Tibial nerve (tissue), 4 donors: ENCODE measurements at regions not wholly inside any gene's neighbourhood (a gene's known extent, or its start where the extent isn't known, plus 50 kb on each side); places are given as distances from the start of the nearest gene placed in this dataset.

Experiments used
- DNase-seq, 2 donors: peaks; one replicate each; pipeline ENCODE4 v3.0.0-alpha.2; 2019; ENCODE audit warnings: low spot score in 2 of 2
- H3K27ac ChIP-seq, 4 donors: fragments of 200-600 bp; sonication (generic) in 3 of 4; one replicate each; pipeline ENCODE4 v1.5.1; 2017 to 2019; ENCODE audit warnings: mild to moderate bottlenecking in 1 of 4
- H3K27me3 ChIP-seq, 2 donors: fragments of 200-600 bp; sonication (generic) in 1 of 2; one replicate each; pipeline versions ENCODE4 v1.5.1 to v1.6.0; 2017 to 2019
- H3K36me3 ChIP-seq, 3 donors: fragments of 200-600 bp; sonication (generic); one replicate each; pipeline ENCODE4 v1.5.1; 2018 to 2019
- H3K4me1 ChIP-seq, 4 donors: fragments of 200-600 bp; sonication (generic) in 3 of 4; one replicate each; pipeline ENCODE4 v1.5.1; 2017 to 2019
- H3K4me3 ChIP-seq, 4 donors: fragments of 200-600 bp; sonication (generic) in 3 of 4; one replicate each; pipeline ENCODE4 v1.5.1; 2017 to 2019; ENCODE audit warnings: mild to moderate bottlenecking in 1 of 4, moderate library complexity in 1 of 4
- H3K9me3 ChIP-seq, 4 donors: fragments of 200-600 bp; sonication (generic) in 3 of 4; one replicate each; pipeline ENCODE4 v1.5.1; 2017 to 2019
- EP300 ChIP-seq, 2 donors: sonication (generic); formaldehyde crosslinking; IDR thresholded peaks; one replicate each; pipeline ENCODE4 v1.6.1; 2017; ENCODE audit warnings: antibody characterized with exemption in 2 of 2, mild to moderate bottlenecking in 1 of 2
- POLR2A ChIP-seq, 2 donors: fragments of 450-650 bp; IDR thresholded peaks; one replicate each; pipeline ENCODE4 v1.6.1; 2017; ENCODE audit warnings: antibody characterized with exemption in 2 of 2, mild to moderate bottlenecking in 2 of 2, moderate library complexity in 2 of 2
- WGBS, 2 donors: methylation state at CpG; one replicate each; pipeline ENCODE4 v1.1.5; 2018; 5-methylcytosine and 5-hydroxymethylcytosine counted together
- TF ChIP-seq, protein P1 (sequence below), 5 experiments: fragments of 200-600 bp in 3 of 5; fragments of 450-650 bp in 2 of 5; sonication (generic) in 3 of 5; IDR thresholded peaks; one replicate each; pipeline ENCODE4 v1.5.1; 2016 to 2019; ENCODE audit warnings: antibody characterized with exemption in 5 of 5, mild to moderate bottlenecking in 3 of 5, moderate library complexity in 2 of 5

- no peak overlapping the region for H3K27ac ChIP-seq
- no peak for DNase-seq
- WGBS, 2 donors = 95 to 98% methylated on average over 2 of the region's 2 CpGs
- TF ChIP-seq POLR2A (IDR thresholded peaks at IDR 0.05) = no peak
- TF ChIP-seq, protein P1, sequence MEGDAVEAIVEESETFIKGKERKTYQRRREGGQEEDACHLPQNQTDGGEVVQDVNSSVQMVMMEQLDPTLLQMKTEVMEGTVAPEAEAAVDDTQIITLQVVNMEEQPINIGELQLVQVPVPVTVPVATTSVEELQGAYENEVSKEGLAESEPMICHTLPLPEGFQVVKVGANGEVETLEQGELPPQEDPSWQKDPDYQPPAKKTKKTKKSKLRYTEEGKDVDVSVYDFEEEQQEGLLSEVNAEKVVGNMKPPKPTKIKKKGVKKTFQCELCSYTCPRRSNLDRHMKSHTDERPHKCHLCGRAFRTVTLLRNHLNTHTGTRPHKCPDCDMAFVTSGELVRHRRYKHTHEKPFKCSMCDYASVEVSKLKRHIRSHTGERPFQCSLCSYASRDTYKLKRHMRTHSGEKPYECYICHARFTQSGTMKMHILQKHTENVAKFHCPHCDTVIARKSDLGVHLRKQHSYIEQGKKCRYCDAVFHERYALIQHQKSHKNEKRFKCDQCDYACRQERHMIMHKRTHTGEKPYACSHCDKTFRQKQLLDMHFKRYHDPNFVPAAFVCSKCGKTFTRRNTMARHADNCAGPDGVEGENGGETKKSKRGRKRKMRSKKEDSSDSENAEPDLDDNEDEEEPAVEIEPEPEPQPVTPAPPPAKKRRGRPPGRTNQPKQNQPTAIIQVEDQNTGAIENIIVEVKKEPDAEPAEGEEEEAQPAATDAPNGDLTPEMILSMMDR (IDR thresholded peaks at IDR 0.05) = no peak
- TF ChIP-seq EP300 (IDR thresholded peaks at IDR 0.05) = no peak
- H3K4me1 ChIP-seq = no peaks in the 10 kb centered on the region
- no peaks in the 10 kb centered on the region for H3K36me3 ChIP-seq
- H3K4me3 ChIP-seq = no peak overlapping the region
- H3K27me3 ChIP-seq = no peaks in the 10 kb centered on the region
- H3K9me3 ChIP-seq = peaks cover 0 to 19% (median 0%) of the 10 kb centered on the region in 4 donors
These were observed 825.5 kb upstream of the NXPH2 start for GRCh38 chr2:139605668-139606067.

DNA sequence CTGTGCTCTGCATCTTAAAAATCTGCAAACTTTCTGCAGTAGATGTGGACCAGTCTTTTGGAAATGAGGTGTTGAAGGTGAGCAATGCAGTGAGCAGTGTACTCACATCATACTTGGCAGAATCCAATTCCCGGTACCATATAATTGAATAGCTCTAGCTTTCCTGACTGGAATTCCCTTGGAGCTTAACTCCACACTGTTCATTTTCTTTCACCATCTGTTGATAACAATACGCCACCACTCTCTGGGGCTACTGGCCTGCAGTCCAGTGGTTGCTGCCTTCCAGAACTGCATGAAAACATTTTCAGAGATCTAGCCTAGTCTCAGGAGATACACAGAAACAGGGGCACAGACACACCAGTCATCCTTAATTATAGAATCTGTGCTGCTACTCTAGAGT is 820.0 kb upstream of the NXPH2 start:
- no peak for DNase-seq
- 43% methylated on average over 2 of the region's 2 CpGs for WGBS, 2 donors
- Histone ChIP-seq H3K4me1 (no peaks in the 10 kb centered on the region), H3K9me3 (peaks cover 0 to 4% (median 0%) of the 10 kb centered on the region in 4 donors), H3K27ac (no peak overlapping the region), H3K27me3 (no peaks in the 10 kb centered on the region), H3K36me3 (no peaks in the 10 kb centered on the region), H3K4me3 (no peak overlapping the region)
- TF ChIP-seq POLR2A (IDR thresholded peaks at IDR 0.05) = no peak
- no peak for TF ChIP-seq EP300 (IDR thresholded peaks at IDR 0.05)
- TF ChIP-seq, protein P1 (IDR thresholded peaks at IDR 0.05) = no peak

DNA sequence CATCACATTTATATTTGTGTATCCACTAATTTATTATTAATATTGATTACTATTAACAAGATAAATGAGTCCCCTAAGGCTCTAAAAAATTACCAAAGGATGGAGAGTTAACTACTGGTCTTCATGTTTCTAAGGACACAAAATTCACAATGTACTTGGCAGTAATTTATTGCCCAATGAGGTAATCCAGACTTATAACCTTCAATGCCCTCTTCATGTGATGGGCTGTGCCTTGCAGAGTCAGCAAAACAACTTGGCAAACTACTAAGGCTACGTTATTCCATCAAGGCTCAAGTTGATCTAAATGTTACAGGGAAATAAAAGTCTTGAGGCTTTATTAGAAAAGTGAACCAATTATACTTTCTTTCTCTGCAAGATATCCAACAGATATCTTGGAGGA is 804.9 kb upstream of the NXPH2 start:
- TF ChIP-seq, protein P1 (IDR thresholded peaks at IDR 0.05) = no peak
- no peak for TF ChIP-seq EP300 (IDR thresholded peaks at IDR 0.05)
- no peak for TF ChIP-seq POLR2A (IDR thresholded peaks at IDR 0.05)
- Histone ChIP-seq H3K27me3 (no peaks in the 10 kb centered on the region), H3K9me3 (no peaks in the 10 kb centered on the region), H3K36me3 (no peaks in the 10 kb centered on the region), H3K4me1 (no peaks in the 10 kb centered on the region), H3K27ac (no peak overlapping the region), H3K4me3 (no peak overlapping the region)
- WGBS, 2 donors = 48 to 50% methylated on average over 1 of the region's 1 CpG
- no peak for DNase-seq

GRCh38 chr2:139574371-139574770 is 794.2 kb upstream of the NXPH2 start:
- no peak for DNase-seq
- H3K27me3 ChIP-seq = no peaks in the 10 kb centered on the region

GRCh38 chr2:139556789-139557188 is 776.6 kb upstream of the NXPH2 start:
- no peak for DNase-seq
- no peak overlapping the region for H3K27ac ChIP-seq
- no peaks in the 10 kb centered on the region for H3K27me3 ChIP-seq
- no peaks in the 10 kb centered on the region for H3K36me3 ChIP-seq
- H3K4me1 ChIP-seq = no peaks in the 10 kb centered on the region
- H3K4me3 ChIP-seq = no peak overlapping the region
- H3K9me3 ChIP-seq = no peaks in the 10 kb centered on the region
- 92 to 94% methylated on average over 5 of the region's 5 CpGs for WGBS, 2 donors
- TF ChIP-seq POLR2A (IDR thresholded peaks at IDR 0.05) = no peak
- no peak for TF ChIP-seq EP300 (IDR thresholded peaks at IDR 0.05)
- TF ChIP-seq, protein P1 (IDR thresholded peaks at IDR 0.05) = no peak

More at GRCh38 chr2:139574371-139574770, 794.2 kb upstream of the NXPH2 start:
- H3K4me3 ChIP-seq = no peak overlapping the region
- H3K4me1 ChIP-seq = no peaks in the 10 kb centered on the region
- H3K27ac ChIP-seq = no peak overlapping the region
- TF ChIP-seq, protein P1 (IDR thresholded peaks at IDR 0.05) = no peak
- TF ChIP-seq EP300 (IDR thresholded peaks at IDR 0.05) (no peak), POLR2A (IDR thresholded peaks at IDR 0.05) (no peak)
- no peaks in the 10 kb centered on the region for H3K36me3 ChIP-seq
- H3K9me3 ChIP-seq = no peaks in the 10 kb centered on the region
- 10 to 11% methylated on average over 1 of the region's 1 CpG for WGBS, 2 donors
